ENCODE measurements at regions not wholly inside any gene's neighbourhood (a gene's known extent, or its start where the extent isn't known, plus 50 kb on each side); places are given as distances from the start of the nearest gene placed in this dataset.

DNA sequence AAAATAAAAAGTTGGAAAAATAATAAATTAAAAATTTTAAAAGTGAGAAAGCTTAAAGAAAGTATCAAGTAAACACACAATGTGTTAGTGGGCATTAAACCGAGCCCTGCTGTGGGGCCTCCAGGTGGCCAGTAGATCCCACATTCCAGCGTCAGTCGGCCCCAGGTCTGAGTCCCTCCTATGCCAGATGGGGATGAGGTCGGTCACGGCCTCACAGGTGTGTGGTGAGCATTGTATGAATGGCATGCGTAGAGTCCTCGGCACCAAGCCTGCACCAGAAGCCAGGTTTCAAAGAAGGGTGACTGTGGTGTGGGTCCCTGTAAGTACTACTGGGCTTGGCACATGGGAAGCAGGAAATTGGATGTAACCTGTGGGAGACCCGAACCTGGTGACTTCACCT, 75.6 kb upstream of the MSX1 start:
- TF ChIP-seq, protein P1, sequence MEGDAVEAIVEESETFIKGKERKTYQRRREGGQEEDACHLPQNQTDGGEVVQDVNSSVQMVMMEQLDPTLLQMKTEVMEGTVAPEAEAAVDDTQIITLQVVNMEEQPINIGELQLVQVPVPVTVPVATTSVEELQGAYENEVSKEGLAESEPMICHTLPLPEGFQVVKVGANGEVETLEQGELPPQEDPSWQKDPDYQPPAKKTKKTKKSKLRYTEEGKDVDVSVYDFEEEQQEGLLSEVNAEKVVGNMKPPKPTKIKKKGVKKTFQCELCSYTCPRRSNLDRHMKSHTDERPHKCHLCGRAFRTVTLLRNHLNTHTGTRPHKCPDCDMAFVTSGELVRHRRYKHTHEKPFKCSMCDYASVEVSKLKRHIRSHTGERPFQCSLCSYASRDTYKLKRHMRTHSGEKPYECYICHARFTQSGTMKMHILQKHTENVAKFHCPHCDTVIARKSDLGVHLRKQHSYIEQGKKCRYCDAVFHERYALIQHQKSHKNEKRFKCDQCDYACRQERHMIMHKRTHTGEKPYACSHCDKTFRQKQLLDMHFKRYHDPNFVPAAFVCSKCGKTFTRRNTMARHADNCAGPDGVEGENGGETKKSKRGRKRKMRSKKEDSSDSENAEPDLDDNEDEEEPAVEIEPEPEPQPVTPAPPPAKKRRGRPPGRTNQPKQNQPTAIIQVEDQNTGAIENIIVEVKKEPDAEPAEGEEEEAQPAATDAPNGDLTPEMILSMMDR (IDR thresholded peaks at IDR 0.05 in 8 of 11, conservative IDR thresholded peaks at IDR 0.05 in 3 of 11), result no peak
- TF ChIP-seq POLR2A (IDR thresholded peaks at IDR 0.05), result no peak
- TF ChIP-seq POLR2AphosphoS5 (IDR thresholded peaks at IDR 0.05), result no peak

DNA sequence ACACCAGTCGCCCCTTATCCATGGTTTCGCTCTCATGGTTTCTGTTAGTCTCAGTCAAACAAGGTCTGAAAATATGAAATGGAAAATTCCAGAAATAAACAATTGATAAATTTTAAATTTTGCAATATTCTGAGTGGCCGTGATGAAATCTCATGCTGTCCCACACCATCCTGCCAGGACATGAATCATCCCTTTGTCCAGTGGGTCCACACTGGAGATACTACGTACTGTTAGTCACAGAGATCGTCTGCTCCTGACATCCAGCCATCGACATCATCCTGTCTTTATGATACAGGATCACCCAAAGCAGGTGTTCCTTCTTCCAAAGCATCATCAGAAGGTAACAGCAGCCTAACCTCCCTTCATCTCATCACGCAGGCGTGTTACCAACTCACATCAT, 76.5 kb upstream of the MSX1 start:
- Histone ChIP-seq H3K36me3 (no peaks in the 10 kb centered on the region), H3K9me3 (peaks cover 0 to 27% (median 12%) of the 10 kb centered on the region in 8 donors), H3K4me3 (no peak overlapping the region), H3K4me1 (no peaks in the 10 kb centered on the region), H3K27me3 (replicated peaks in 1 of 7) (no peaks in the 10 kb centered on the region), H3K27ac (no peak overlapping the region)
- intact Hi-C loops (cut with DNase I; ENCODE audit: low total_unique reads), result no loop called here
- WGBS, 5 donors, result 88 to 93% (median 89%) methylated on average over 8 of the region's 8 CpGs
- no peak for DNase-seq
- TF ChIP-seq POLR2A (IDR thresholded peaks at IDR 0.05) (no peak), POLR2AphosphoS5 (IDR thresholded peaks at IDR 0.05) (no peak)
- TF ChIP-seq, protein P1 (IDR thresholded peaks at IDR 0.05 in 8 of 11, conservative IDR thresholded peaks at IDR 0.05 in 3 of 11), result no peak

More for the DNA sequence above, 75.6 kb upstream of the MSX1 start:
- Histone ChIP-seq H3K36me3 (no peaks in the 10 kb centered on the region), H3K9me3 (peaks cover 0 to 33% (median 21%) of the 10 kb centered on the region in 8 donors), H3K4me3 (no peak overlapping the region), H3K27ac (no peak overlapping the region), H3K27me3 (replicated peaks in 1 of 7) (no peaks in the 10 kb centered on the region), H3K4me1 (no peaks in the 10 kb centered on the region)
- no peak for DNase-seq
- intact Hi-C loops (cut with DNase I; ENCODE audit: low total_unique reads), result no loop called here
- WGBS, 5 donors, result 85 to 90% (median 87%) methylated on average over 7 to 8 of the region's 8 CpGs

DNA sequence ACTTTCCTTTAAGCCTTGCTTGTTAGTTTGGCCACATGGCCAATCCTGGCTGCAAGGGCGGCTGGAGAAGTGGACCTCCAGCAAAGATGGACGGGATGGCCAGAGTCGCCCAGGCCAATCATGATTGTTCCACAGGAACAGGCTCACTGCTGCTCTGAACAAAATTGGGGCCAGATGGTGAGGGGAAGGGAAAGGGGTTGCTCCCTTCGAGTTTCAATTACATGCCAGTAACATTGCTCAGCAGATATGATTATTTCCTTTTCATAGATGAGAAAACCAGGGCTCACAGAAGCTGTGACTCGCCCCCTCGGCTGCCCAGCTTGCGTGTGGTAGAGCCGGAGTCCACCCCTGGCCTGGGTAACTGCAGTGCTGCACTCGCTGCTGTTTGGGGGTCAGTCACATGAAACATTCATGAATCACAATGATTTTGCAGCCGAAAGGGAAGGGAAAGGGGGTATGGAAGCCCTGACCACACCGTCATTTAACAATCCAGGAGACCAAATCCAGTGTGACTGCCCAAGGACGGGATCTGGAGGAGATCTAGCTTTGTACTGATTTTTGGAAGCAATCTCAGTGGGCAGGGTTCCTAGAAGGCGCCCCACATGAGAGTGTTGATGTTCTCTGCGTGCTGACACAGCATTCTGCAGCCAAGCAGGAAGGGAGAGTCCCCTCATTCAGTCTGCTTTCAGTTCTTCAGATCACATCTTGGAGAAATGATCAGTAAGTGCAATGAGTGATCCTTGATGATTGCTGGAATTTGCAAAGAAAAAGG, 77.3 kb upstream of the MSX1 start:
- intact Hi-C loops (cut with DNase I; ENCODE audit: low total_unique reads), result no loop called here
- 58 to 69% (median 65%) methylated on average over 14 of the region's 14 CpGs for WGBS, 5 donors
- no peak for DNase-seq

DNA sequence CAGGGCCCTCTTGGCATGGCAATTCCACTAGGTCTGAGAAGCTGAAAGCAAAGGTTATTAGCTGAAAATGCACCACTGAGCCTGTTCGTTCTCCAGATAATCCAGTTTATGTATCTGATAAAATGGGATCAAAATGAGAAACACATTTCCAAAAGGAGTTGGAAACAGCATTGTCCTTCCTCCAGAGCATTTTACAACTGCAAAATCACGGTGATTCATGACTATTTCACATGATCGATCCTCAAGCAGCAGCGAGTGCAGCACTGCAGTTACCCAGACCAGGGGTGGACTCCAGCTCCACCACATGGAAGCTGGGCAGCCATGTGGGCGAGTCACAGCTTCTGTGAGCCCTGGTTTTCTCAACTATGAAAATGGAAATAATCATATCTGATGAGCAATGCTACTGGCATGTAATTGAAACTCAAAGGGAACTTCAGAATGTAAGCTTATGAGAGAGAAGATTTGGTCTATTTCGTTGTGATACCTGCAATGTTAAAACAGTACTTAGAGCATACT, 78.7 kb upstream of the MSX1 start:
- Histone ChIP-seq H3K4me3 (no peak overlapping the region), H3K4me1 (no peaks in the 10 kb centered on the region), H3K27ac (no peak overlapping the region), H3K9me3 (peaks cover 0 to 18% (median 0%) of the 10 kb centered on the region in 8 donors), H3K36me3 (no peaks in the 10 kb centered on the region), H3K27me3 (replicated peaks in 1 of 7) (no peaks in the 10 kb centered on the region)
- DNase-seq, result no peak
- intact Hi-C loops (cut with DNase I; ENCODE audit: low total_unique reads), result no loop called here
- WGBS, 5 donors, result 80 to 94% (median 91%) methylated on average over 6 of the region's 6 CpGs
- no peak for TF ChIP-seq POLR2A (IDR thresholded peaks at IDR 0.05)
- no peak for TF ChIP-seq POLR2AphosphoS5 (IDR thresholded peaks at IDR 0.05)
- TF ChIP-seq, protein P1 (IDR thresholded peaks at IDR 0.05 in 8 of 11, conservative IDR thresholded peaks at IDR 0.05 in 3 of 11), result no peak

More for the DNA sequence above, 77.3 kb upstream of the MSX1 start:
- Histone ChIP-seq H3K4me3 (no peak overlapping the region), H3K36me3 (no peaks in the 10 kb centered on the region), H3K27me3 (replicated peaks in 1 of 7) (no peaks in the 10 kb centered on the region), H3K27ac (no peak overlapping the region), H3K4me1 (no peaks in the 10 kb centered on the region), H3K9me3 (peaks cover 0 to 23% (median 4%) of the 10 kb centered on the region in 8 donors)
- TF ChIP-seq POLR2A (IDR thresholded peaks at IDR 0.05) (no peak), POLR2AphosphoS5 (IDR thresholded peaks at IDR 0.05) (no peak)
- TF ChIP-seq, protein P1 (IDR thresholded peaks at IDR 0.05 in 8 of 11, conservative IDR thresholded peaks at IDR 0.05 in 3 of 11), result no peak

Measured in spleen (tissue), 11 donors.